ENCODE measurements at regions not wholly inside any gene's neighbourhood (a gene's known extent, or its start where the extent isn't known, plus 50 kb on each side); places are given as distances from the start of the nearest gene placed in this dataset.

DNA sequence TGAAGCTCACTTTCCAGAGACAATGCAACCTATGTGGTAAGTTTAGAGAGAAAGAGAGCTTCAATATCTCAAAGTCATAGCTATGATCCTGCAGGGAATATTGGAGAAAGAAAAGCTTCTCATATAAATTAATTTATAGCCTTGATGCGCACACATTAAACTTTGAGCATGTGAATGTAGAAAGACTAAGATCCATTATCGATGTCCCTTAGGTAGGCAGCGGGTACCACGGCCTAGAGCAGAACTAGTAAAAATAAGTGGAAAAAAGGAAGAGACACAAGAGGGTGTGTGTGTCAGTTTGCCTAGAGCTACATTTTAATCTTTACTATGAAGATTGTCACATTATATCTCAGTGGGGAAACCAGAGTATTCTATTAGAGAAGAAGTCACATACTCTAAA lies 685.6 kb downstream of the AMY1C start:
- no peak overlapping the region for H3K27ac ChIP-seq
- no peak for DNase-seq (ENCODE audit: low spot score)
- TF ChIP-seq, protein P1, sequence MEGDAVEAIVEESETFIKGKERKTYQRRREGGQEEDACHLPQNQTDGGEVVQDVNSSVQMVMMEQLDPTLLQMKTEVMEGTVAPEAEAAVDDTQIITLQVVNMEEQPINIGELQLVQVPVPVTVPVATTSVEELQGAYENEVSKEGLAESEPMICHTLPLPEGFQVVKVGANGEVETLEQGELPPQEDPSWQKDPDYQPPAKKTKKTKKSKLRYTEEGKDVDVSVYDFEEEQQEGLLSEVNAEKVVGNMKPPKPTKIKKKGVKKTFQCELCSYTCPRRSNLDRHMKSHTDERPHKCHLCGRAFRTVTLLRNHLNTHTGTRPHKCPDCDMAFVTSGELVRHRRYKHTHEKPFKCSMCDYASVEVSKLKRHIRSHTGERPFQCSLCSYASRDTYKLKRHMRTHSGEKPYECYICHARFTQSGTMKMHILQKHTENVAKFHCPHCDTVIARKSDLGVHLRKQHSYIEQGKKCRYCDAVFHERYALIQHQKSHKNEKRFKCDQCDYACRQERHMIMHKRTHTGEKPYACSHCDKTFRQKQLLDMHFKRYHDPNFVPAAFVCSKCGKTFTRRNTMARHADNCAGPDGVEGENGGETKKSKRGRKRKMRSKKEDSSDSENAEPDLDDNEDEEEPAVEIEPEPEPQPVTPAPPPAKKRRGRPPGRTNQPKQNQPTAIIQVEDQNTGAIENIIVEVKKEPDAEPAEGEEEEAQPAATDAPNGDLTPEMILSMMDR (IDR thresholded peaks at IDR 0.05), result no peak
- no peak overlapping the region for H3K4me3 ChIP-seq

DNA sequence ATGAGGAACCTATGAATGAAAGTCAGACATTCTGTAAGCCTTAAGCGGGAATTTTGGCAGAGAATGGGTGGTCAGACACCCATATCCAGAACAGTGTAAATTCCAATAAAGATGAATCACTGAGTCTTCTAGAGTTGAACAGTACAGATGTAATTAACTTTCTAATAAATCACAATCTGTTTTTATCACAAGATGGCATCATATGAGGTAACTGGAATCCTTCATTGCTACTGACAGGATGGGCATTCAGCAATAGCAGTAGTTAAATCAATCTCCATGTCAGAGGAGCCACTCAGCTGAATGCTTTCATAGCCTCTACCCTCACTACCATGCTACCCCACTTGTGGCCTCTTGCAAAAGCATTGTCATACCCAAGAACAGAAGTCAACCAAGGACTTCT lies 690.3 kb downstream of the AMY1C start:
- DNase-seq (ENCODE audit: low spot score), result no peak
- H3K4me3 ChIP-seq, result no peak overlapping the region
- H3K27ac ChIP-seq, result no peak overlapping the region
- TF ChIP-seq, protein P1 (IDR thresholded peaks at IDR 0.05), result no peak

DNA sequence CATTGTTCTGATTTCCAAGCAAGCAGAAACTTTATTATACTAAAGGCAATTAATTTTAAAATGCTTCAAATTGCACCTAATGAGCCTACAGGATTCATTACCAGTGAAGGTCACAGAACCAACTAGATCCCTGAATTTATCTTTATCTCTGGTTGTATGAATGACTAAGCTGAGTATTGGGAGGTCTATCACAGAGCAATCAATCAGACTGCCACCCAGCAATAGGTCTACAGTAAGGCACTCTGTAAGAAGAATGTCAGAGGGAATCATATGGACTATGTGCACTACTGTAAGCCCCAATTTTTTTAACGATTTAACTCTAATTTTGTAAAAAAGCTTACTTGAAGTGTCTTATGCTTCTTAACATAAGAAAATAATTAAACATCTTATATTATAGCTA lies 707.0 kb downstream of the AMY1C start:
- TF ChIP-seq, protein P1 (IDR thresholded peaks at IDR 0.05), result no peak

DNA sequence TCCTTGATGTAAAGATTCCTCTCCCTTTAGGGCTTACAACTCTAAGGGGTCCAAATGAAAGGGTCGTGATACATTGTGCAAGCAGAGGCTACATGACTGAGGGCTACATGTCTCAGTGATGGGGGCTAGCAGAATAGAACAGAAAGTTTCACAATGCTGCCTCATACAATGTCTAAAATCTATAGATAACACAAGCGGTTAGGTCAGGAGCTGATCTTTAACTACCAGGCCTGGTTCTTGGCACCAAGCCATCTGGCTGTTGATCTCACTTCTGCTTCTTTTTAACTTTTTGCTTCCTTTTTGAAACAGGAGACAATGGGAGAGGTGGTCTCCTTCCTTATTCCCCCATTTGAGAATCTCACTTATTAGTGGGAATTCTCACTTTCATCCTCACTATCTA lies 710.2 kb downstream of the AMY1C start:
- TF ChIP-seq, protein P1 (IDR thresholded peaks at IDR 0.05), result no peak
- H3K27ac ChIP-seq, result no peak overlapping the region
- DNase-seq (ENCODE audit: low spot score), result no peak
- H3K4me3 ChIP-seq, result no peak overlapping the region

More for the DNA sequence above, 707.0 kb downstream of the AMY1C start:
- Histone ChIP-seq H3K27ac (no peak overlapping the region), H3K4me3 (no peak overlapping the region)
- no peak for DNase-seq (ENCODE audit: low spot score)

DNA sequence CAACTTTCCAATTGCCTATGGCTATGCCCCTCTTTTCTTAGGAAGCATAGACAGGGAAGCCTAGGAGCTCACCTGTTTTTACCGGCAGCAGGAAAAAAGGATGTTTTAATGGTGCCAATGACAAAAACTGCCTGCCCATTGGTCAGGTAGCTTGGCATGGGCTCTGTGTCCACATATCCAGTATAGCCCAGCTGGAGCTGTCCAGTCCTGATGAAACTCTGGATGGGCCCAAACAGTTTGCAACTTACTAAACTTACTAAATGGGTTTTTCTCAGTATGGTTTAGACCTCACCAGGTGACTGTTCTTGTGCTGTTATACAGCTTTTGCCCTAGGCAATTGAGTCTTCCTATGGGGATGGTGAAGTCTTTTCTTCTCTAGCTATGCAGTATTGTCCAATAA lies 711.2 kb downstream of the AMY1C start:
- no peak overlapping the region for H3K4me3 ChIP-seq
- no peak overlapping the region for H3K27ac ChIP-seq
- TF ChIP-seq, protein P1 (IDR thresholded peaks at IDR 0.05), result no peak
- DNase-seq (ENCODE audit: low spot score), result no peak

DNA sequence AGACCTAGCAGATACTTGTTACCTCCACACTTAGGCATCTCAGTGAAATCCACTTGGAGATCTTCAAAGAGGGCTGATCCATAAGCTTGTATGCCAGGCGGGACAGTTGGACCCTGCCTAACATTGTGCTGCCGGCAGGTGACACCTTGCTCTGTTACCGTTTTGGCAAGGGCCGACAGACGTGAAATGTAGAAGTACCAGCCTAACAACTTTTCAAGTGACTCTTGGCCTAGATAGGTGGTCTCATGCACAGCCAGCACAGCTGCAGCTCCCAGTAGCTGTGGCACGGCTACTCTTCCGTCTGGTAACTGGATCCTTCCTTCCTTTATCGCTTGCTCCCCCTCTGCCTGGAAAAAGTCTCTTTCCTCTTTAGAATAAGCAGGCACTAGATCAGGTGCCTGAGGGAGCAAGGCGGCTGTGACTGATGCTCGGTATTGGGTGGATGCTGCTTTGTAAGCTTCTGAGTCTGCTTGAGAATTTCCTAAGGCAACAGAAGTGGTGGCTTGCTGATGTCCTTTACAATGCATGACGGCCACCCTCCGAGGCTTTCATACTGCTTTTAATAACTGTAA lies 713.5 kb downstream of the AMY1C start:
- DNase-seq (ENCODE audit: low spot score), result no peak
- no peak overlapping the region for H3K4me3 ChIP-seq
- H3K27ac ChIP-seq, result no peak overlapping the region
- TF ChIP-seq, protein P1 (IDR thresholded peaks at IDR 0.05), result no peak

DNA sequence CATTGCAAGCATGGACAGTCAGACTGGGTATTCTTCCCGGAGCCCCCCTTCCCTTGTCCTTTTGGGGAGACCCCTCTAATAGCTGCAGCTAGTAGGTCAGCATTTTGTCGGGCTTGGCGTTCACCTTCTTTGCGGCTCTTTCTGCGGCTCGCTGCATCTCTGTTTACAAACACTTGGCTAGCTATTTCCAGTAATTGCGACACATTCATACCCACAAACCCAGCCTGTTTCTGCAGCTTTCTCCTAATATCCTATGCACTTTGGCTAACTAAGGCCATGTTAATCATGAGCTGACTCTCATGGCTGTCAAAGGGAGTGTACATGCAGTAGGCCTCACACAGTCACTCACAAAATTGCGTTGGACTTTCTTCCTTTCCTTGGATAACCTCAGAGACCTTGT lies 716.4 kb downstream of the AMY1C start:
- TF ChIP-seq, protein P1 (IDR thresholded peaks at IDR 0.05), result no peak
- DNase-seq (ENCODE audit: low spot score), result no peak
- H3K27ac ChIP-seq, result no peak overlapping the region

More for the DNA sequence above, 716.4 kb downstream of the AMY1C start:
- no peak overlapping the region for H3K4me3 ChIP-seq

Data from coronary artery (tissue), 2 donors.